Choroid plexus epithelial cell (primary cell): ENCODE measurements at regions not wholly inside any gene's neighbourhood (a gene's known extent, or its start where the extent isn't known, plus 50 kb on each side); places are given as distances from the start of the nearest gene placed in this dataset.

Source experiments
- DNase-seq: peaks from one replicate; pipeline ENCODE4 v3.0.0-alpha.2; 2010; ENCODE audit warnings: low read depth
- H3K4me3 ChIP-seq: 2 replicates; pipeline ENCODE4 v1.5.1; 2011; ENCODE audit warnings: low read depth, mild to moderate bottlenecking, control low read depth, low read length, moderate library complexity
- CTCF ChIP-seq: conservative IDR thresholded peaks from 2 replicates; pipeline ENCODE4 v1.5.1; 2011; ENCODE audit warnings: low read depth, mild to moderate bottlenecking, control low read depth, inconsistent platforms, low read length, moderate library complexity

- no peak overlapping the region for H3K4me3 ChIP-seq
- no peak for DNase-seq
- TF ChIP-seq CTCF, result no peak
Measured at GRCh38 chr11:31973172-31973571, 117.7 kb upstream of the RCN1 start.

GRCh38 chr11:31972623-31973022 lies 118.3 kb upstream of the RCN1 start:
- H3K4me3 ChIP-seq, result no peak overlapping the region
- no peak for DNase-seq
- no peak for TF ChIP-seq CTCF

GRCh38 chr11:31969359-31969702 lies 121.5 kb upstream of the RCN1 start:
- H3K4me3 ChIP-seq, result no peak overlapping the region
- no peak for TF ChIP-seq CTCF
- DNase-seq, result no peak

- no peak overlapping the region for H3K4me3 ChIP-seq
- no peak for TF ChIP-seq CTCF
- peak; percentile 51 for DNase-seq
Measured at GRCh38 chr11:31968461-31969358, 122.2 kb upstream of the RCN1 start.

GRCh38 chr11:31967404-31968130 lies 123.3 kb upstream of the RCN1 start:
- H3K4me3 ChIP-seq, result no peak overlapping the region

GRCh38 chr11:31966846-31967245 lies 124.0 kb upstream of the RCN1 start:
- DNase-seq, result no peak
- no peak overlapping the region for H3K4me3 ChIP-seq
- no peak for TF ChIP-seq CTCF

More at GRCh38 chr11:31967404-31968130, 123.3 kb upstream of the RCN1 start:
- no peak for TF ChIP-seq CTCF
- no peak for DNase-seq

GRCh38 chr11:31964181-31964580 lies 126.7 kb upstream of the RCN1 start:
- no peak overlapping the region for H3K4me3 ChIP-seq
- no peak for DNase-seq

More at GRCh38 chr11:31964181-31964580, 126.7 kb upstream of the RCN1 start:
- TF ChIP-seq CTCF, result no peak
